ENCODE measurements at regions not wholly inside any gene's neighbourhood (a gene's known extent, or its start where the extent isn't known, plus 50 kb on each side); places are given as distances from the start of the nearest gene placed in this dataset.

DNA sequence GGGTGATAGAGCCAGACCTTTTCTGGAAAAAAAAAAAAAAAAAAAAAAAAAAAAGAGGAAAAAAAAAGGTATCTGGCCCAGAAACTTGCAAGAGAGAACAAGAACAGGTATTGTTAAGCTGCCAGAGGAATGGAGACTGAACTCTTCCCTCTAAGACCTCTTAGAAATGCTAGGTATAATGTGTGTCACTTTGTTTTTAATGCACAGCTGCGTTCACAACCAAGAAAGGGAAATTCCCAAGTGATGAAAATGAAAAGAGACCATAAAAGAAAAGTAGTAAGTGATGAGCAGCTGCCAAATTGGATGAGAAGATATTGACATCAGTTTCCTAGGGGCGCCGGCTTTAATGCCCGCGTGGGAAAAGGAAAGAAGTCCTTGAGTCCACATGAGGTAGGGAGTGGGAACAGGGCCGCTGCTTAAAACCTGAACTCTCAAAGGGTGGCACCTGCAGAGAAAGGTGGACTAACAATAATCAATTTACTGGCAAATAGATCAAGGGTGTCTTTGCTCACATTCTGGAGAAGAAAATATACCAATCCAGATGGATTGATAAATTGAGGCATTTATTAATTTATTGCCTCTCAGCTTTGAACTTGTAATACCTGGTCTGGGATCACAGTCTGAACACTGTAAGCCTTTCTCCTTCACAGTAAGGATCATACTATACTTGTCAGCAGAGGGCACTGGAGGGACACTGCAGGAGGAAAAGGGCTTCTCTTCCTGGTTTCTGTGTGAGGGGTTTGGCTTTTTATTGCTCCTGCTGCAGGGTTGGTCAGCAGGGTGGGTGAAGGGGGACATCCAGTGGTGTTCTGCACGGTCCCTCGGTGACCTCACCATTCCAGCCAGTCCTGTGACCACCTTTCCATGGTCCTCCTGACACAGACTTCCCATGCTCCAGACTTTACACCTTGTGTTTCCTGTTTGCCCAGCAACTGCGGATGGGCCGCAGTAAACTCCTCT, 131.6 kb downstream of the AQP9 start:
- DNase-seq (ENCODE audit: extremely low spot score in 2 of 2), result no peak
- intact Hi-C loops (cut with DNase I), result no loop called here
- TF ChIP-seq POLR2AphosphoS5 (IDR thresholded peaks at IDR 0.05; ENCODE audit: insufficient read depth in 1 of 2, low read depth in 1 of 2) (no peak), POLR2A (IDR thresholded peaks at IDR 0.05) (no peak)
- TF ChIP-seq, protein P1, sequence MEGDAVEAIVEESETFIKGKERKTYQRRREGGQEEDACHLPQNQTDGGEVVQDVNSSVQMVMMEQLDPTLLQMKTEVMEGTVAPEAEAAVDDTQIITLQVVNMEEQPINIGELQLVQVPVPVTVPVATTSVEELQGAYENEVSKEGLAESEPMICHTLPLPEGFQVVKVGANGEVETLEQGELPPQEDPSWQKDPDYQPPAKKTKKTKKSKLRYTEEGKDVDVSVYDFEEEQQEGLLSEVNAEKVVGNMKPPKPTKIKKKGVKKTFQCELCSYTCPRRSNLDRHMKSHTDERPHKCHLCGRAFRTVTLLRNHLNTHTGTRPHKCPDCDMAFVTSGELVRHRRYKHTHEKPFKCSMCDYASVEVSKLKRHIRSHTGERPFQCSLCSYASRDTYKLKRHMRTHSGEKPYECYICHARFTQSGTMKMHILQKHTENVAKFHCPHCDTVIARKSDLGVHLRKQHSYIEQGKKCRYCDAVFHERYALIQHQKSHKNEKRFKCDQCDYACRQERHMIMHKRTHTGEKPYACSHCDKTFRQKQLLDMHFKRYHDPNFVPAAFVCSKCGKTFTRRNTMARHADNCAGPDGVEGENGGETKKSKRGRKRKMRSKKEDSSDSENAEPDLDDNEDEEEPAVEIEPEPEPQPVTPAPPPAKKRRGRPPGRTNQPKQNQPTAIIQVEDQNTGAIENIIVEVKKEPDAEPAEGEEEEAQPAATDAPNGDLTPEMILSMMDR (IDR thresholded peaks at IDR 0.05), result peak in 2 of 3 experiments; percentile 33 to 39
- Histone ChIP-seq H3K4me1 (no peaks in the 10 kb centered on the region), H3K36me3 (no peaks in the 10 kb centered on the region), H3K4me3 (no peak overlapping the region), H3K27ac (no peak overlapping the region), H3K9me3 (no peaks in the 10 kb centered on the region), H3K27me3 (no peaks in the 10 kb centered on the region)

- TF ChIP-seq, protein P1 (IDR thresholded peaks at IDR 0.05), result no peak
- TF ChIP-seq POLR2A (IDR thresholded peaks at IDR 0.05) (no peak), POLR2AphosphoS5 (IDR thresholded peaks at IDR 0.05; ENCODE audit: insufficient read depth in 1 of 2, low read depth in 1 of 2) (no peak)
- intact Hi-C loops (cut with DNase I), result no loop called here
- Histone ChIP-seq H3K4me1 (no peaks in the 10 kb centered on the region), H3K4me3 (no peak overlapping the region), H3K27ac (no peak overlapping the region), H3K9me3 (no peaks in the 10 kb centered on the region), H3K36me3 (no peaks in the 10 kb centered on the region), H3K27me3 (no peaks in the 10 kb centered on the region)
- no peak for DNase-seq (ENCODE audit: extremely low spot score in 2 of 2)
Observed at GRCh38 chr15:58271410-58271809, 133.2 kb downstream of the AQP9 start.

DNA sequence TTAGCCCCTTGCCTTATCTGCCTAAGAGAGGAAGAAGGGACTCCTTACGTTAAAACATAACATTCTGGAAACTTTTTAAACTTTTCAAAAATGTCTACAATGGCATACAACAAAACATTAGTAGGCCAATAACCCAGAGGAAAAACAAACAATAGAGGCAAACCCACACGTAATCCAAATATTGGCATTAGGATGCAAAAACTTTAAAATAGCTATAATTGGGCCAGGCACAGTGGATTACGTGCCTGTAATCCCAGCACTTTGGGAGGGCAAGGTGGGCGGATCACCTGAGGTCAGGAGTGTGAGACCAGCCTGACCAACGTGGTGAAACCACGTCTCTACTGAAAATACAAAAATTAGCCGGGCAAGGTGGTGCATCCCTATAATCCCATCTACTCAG, 134.9 kb downstream of the AQP9 start:
- TF ChIP-seq, protein P1 (IDR thresholded peaks at IDR 0.05), result no peak
- TF ChIP-seq POLR2A (IDR thresholded peaks at IDR 0.05), result no peak
- TF ChIP-seq POLR2AphosphoS5 (IDR thresholded peaks at IDR 0.05; ENCODE audit: insufficient read depth in 1 of 2, low read depth in 1 of 2), result no peak
- H3K27me3 ChIP-seq, result no peaks in the 10 kb centered on the region
- no peak overlapping the region for H3K4me3 ChIP-seq
- no peak overlapping the region for H3K27ac ChIP-seq
- H3K36me3 ChIP-seq, result no peaks in the 10 kb centered on the region
- no peak for DNase-seq (ENCODE audit: extremely low spot score in 2 of 2)
- no peaks in the 10 kb centered on the region for H3K9me3 ChIP-seq
- intact Hi-C loops (cut with DNase I), result no loop called here
- no peaks in the 10 kb centered on the region for H3K4me1 ChIP-seq

DNA sequence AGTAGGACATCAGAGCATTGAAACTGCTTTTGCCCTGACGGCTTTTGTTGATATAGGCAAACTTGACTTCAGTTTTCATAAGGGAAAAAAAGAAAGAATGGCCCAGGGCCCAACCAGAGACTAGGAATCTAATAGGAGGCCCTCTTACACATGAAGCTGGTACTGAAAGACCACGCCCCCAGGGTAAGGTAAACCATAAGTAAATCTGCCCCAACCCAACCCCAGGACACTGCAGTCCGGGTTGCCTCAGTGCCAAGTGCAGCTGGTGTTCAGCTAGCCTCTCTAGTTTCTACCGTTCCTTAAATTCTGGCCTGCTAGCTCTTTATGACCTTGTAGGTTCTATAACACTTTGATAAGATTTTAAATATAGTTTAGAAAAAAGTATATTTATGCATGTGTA, 136.7 kb downstream of the AQP9 start:
- DNase-seq (ENCODE audit: extremely low spot score in 2 of 2), result no peak
- no peaks in the 10 kb centered on the region for H3K27me3 ChIP-seq
- no peak overlapping the region for H3K4me3 ChIP-seq
- no peaks in the 10 kb centered on the region for H3K36me3 ChIP-seq
- no peaks in the 10 kb centered on the region for H3K4me1 ChIP-seq
- no peaks in the 10 kb centered on the region for H3K9me3 ChIP-seq
- H3K27ac ChIP-seq, result no peak overlapping the region
- intact Hi-C loops (cut with DNase I), result no loop called here
- TF ChIP-seq POLR2A (IDR thresholded peaks at IDR 0.05) (no peak), POLR2AphosphoS5 (IDR thresholded peaks at IDR 0.05; ENCODE audit: insufficient read depth in 1 of 2, low read depth in 1 of 2) (no peak)
- TF ChIP-seq, protein P1 (IDR thresholded peaks at IDR 0.05), result no peak

DNA sequence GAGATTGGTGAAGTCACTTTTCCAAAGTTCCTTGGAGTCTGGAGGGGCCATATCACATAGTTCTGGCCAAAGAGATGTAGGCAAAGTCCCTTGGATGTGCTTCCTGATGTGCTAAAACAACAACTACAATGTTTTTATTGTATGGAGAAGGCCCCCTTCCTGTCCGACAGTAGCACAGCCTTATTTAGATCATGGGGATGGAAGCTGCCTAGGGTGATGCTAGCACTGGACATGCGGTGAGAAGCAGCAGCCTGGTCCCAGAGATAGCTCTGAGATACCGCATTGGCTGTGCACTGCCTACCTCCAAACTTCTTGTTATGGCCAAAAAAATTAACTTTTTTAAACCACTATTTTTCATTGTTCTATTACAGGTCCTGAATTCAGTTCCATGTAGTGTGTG, 137.6 kb downstream of the AQP9 start:
- Histone ChIP-seq H3K27me3 (no peaks in the 10 kb centered on the region), H3K4me3 (no peak overlapping the region), H3K36me3 (no peaks in the 10 kb centered on the region), H3K9me3 (no peaks in the 10 kb centered on the region), H3K4me1 (no peaks in the 10 kb centered on the region), H3K27ac (no peak overlapping the region)
- DNase-seq (ENCODE audit: extremely low spot score in 2 of 2), result no peak
- TF ChIP-seq POLR2AphosphoS5 (IDR thresholded peaks at IDR 0.05; ENCODE audit: insufficient read depth in 1 of 2, low read depth in 1 of 2), result no peak
- TF ChIP-seq, protein P1 (IDR thresholded peaks at IDR 0.05), result no peak
- no peak for TF ChIP-seq POLR2A (IDR thresholded peaks at IDR 0.05)
- intact Hi-C loops (cut with DNase I), result no loop called here
